HL-60 (cell line): ENCODE measurements at regions not wholly inside any gene's neighbourhood (a gene's known extent, or its start where the extent isn't known, plus 50 kb on each side); places are given as distances from the start of the nearest gene placed in this dataset.

ENCODE experiments used
- DNase-seq, 2 experiments: peaks; one replicate each; pipeline ENCODE4 v3.0.0-alpha.2; 2010 to 2020; ENCODE audit warnings: low read depth in 1 of 2, low spot score in 1 of 2
- H3K27ac ChIP-seq: fragments of 250-450 bp; sonication (Bioruptor Pico); replicated peaks from 2 replicates; pipeline ENCODE4 v1.5.1; 2020; ENCODE audit warnings: mild to moderate bottlenecking, moderate library complexity
- H3K27me3 ChIP-seq: fragments of 250-450 bp; sonication (Bioruptor Pico); 2 replicates; pipeline ENCODE4 v1.5.1; 2021; ENCODE audit warnings: mild to moderate bottlenecking, moderate library complexity; ENCODE audit not compliant: insufficient read depth, poor library complexity, severe bottlenecking
- H3K4me3 ChIP-seq: replicated peaks from 2 replicates; pipeline ENCODE4 v1.5.1; 2011; ENCODE audit warnings: mild to moderate bottlenecking, control low read depth, low read length; ENCODE audit not compliant: insufficient read depth
- CTCF ChIP-seq: IDR thresholded peaks from one replicate; pipeline ENCODE4 v1.5.1; 2011; ENCODE audit warnings: low read length, control low read depth, inconsistent platforms; ENCODE audit not compliant: insufficient read depth
- GABPA ChIP-seq: IDR thresholded peaks from 2 replicates; pipeline ENCODE4 v1.6.1; 2012; ENCODE audit warnings: low read depth
- POLR2AphosphoS5 ChIP-seq: IDR thresholded peaks from 2 replicates; pipeline ENCODE4 v1.6.1; 2012; ENCODE audit warnings: low read depth
- REST ChIP-seq: IDR thresholded peaks from 2 replicates; pipeline ENCODE4 v1.6.1; 2012; ENCODE audit warnings: low read depth; ENCODE audit not compliant: insufficient replicate concordance
- SPI1 ChIP-seq: IDR thresholded peaks from 2 replicates; pipeline ENCODE4 v1.6.1; 2012; ENCODE audit warnings: low read depth, mild to moderate bottlenecking, borderline replicate concordance

GRCh38 chr1:29687166-29687565 is 450.8 kb downstream of the PTPRU start:
- Histone ChIP-seq H3K27ac (no peak overlapping the region), H3K27me3 (no peaks in the 10 kb centered on the region), H3K4me3 (no peak overlapping the region)
- TF ChIP-seq REST (no peak), CTCF (no peak), POLR2AphosphoS5 (no peak), GABPA (no peak), SPI1 (no peak)
- no peak for DNase-seq

GRCh38 chr1:29686012-29686930 is 449.9 kb downstream of the PTPRU start:
- TF ChIP-seq SPI1 = no peak
- TF ChIP-seq CTCF = no peak
- no peak for TF ChIP-seq GABPA
- TF ChIP-seq REST = no peak
- TF ChIP-seq POLR2AphosphoS5 = no peak
- DNase-seq = no peak
- H3K27ac ChIP-seq = no peak overlapping the region
- H3K4me3 ChIP-seq = no peak overlapping the region
- no peaks in the 10 kb centered on the region for H3K27me3 ChIP-seq

- DNase-seq = no peak
- Histone ChIP-seq H3K27me3 (no peaks in the 10 kb centered on the region), H3K4me3 (no peak overlapping the region), H3K27ac (no peak overlapping the region)
- TF ChIP-seq CTCF = no peak
- no peak for TF ChIP-seq REST
- no peak for TF ChIP-seq SPI1
- TF ChIP-seq GABPA = no peak
- no peak for TF ChIP-seq POLR2AphosphoS5
These were observed 449.1 kb downstream of the PTPRU start for GRCh38 chr1:29685387-29685786.
